HEK293 (cell line): ENCODE measurements at regions not wholly inside any gene's neighbourhood (a gene's known extent, or its start where the extent isn't known, plus 50 kb on each side); places are given as distances from the start of the nearest gene placed in this dataset.
"Not testable (repeated sequence)": the region's sequence is repeated elsewhere in the genome, so short reads cannot be mapped to it uniquely, and the experiment has no call there.

Source experiments
- CTCF ChIA-PET: fragments of 350-600 bp; formaldehyde crosslinking; extraction: SDS; loops from one replicate; lab custom pipeline; 2021; ENCODE audit warnings: antibody characterized with exemption; lab: Yijun Ruan, JAX
- POLR2A ChIA-PET: fragments of 300-600 bp; formaldehyde crosslinking; extraction: SDS; loops from one replicate; lab custom pipeline; 2020; ENCODE audit warnings: antibody characterized with exemption, inconsistent platforms; lab: Yijun Ruan, JAX
- H3K27ac ChIP-seq: fragments of 200-500 bp; sonication (Bioruptor generic); 2 replicates; pipeline ENCODE4 v1.5.1; 2014; ENCODE audit warnings: low read depth, low read length, control low read depth, inconsistent platforms; ENCODE audit errors: extremely low read depth
- H3K36me3 ChIP-seq, 2 experiments: fragments of 200-500 bp in 1 of 2; sonication (Bioruptor generic) in 1 of 2; 1 replicate in 1 of 2; 2 replicates in 1 of 2; pipeline ENCODE4 v1.5.1; 2014 to 2017; ENCODE audit warnings: inconsistent platforms in 2 of 2, low read length in 2 of 2; ENCODE audit not compliant: control insufficient read depth in 2 of 2, insufficient read depth in 1 of 2
- H3K4me1 ChIP-seq: fragments of 200-500 bp; sonication (Bioruptor generic); 2 replicates; pipeline ENCODE4 v1.5.1; 2014; ENCODE audit warnings: mild to moderate bottlenecking, low read length, inconsistent platforms; ENCODE audit not compliant: control insufficient read depth, insufficient read depth
- H3K4me3 ChIP-seq: 2 replicates; pipeline ENCODE4 v1.5.1; 2011; ENCODE audit warnings: low read depth, mild to moderate bottlenecking, control low read depth, low read length, moderate library complexity
- H3K9me3 ChIP-seq: fragments of 200-500 bp; sonication (Bioruptor generic); 2 replicates; pipeline ENCODE4 v1.5.1; 2014; ENCODE audit warnings: low read depth, low read length, inconsistent platforms; ENCODE audit not compliant: control insufficient read depth, insufficient read depth
- BCL11A ChIP-seq: fragments of 450-650 bp; formaldehyde crosslinking; IDR thresholded peaks from 2 replicates; pipeline ENCODE4 v1.5.1; 2016; ENCODE audit warnings: low read depth, missing biosample characterization, missing genetic modification characterization
- ELK4 ChIP-seq: IDR thresholded peaks from 2 replicates; pipeline ENCODE4 v1.6.1; 2011; ENCODE audit warnings: mild to moderate bottlenecking, low read depth, low read length, borderline replicate concordance
- GLIS1 ChIP-seq: fragments of 450-650 bp; formaldehyde crosslinking; IDR thresholded peaks from 2 replicates; pipeline ENCODE4 v1.5.1; 2016; ENCODE audit warnings: missing biosample characterization, missing genetic modification characterization
- HIC1 ChIP-seq: fragments of 450-650 bp; formaldehyde crosslinking; IDR thresholded peaks from 2 replicates; pipeline ENCODE4 v1.5.1; 2016; ENCODE audit warnings: missing biosample characterization, missing genetic modification characterization
- KLF16 ChIP-seq: fragments of 450-650 bp; formaldehyde crosslinking; IDR thresholded peaks from 2 replicates; pipeline ENCODE4 v1.5.1; 2017; ENCODE audit warnings: missing biosample characterization, missing genetic modification characterization
- MYNN ChIP-seq: fragments of 450-650 bp; formaldehyde crosslinking; IDR thresholded peaks from 2 replicates; pipeline ENCODE4 v1.5.1; 2016; ENCODE audit warnings: missing biosample characterization, missing genetic modification characterization, borderline replicate concordance
- SCRT2 ChIP-seq: fragments of 450-650 bp; formaldehyde crosslinking; IDR thresholded peaks from 2 replicates; pipeline ENCODE4 v1.5.1; 2016; ENCODE audit warnings: missing biosample characterization, missing genetic modification characterization
- ZBTB8A ChIP-seq: fragments of 450-650 bp; formaldehyde crosslinking; IDR thresholded peaks from 2 replicates; pipeline ENCODE4 v1.5.1; 2016; ENCODE audit warnings: missing biosample characterization, missing genetic modification characterization
- ZEB2 ChIP-seq: fragments of 450-650 bp; formaldehyde crosslinking; IDR thresholded peaks from 2 replicates; pipeline ENCODE4 v1.5.1; 2016; ENCODE audit warnings: missing biosample characterization, missing genetic modification characterization
- ZNF10 ChIP-seq: fragments of 450-650 bp; formaldehyde crosslinking; IDR thresholded peaks from 2 replicates; pipeline ENCODE4 v1.5.1; 2017; ENCODE audit warnings: missing biosample characterization, missing genetic modification characterization
- ZNF112 ChIP-seq: fragments of 450-650 bp; formaldehyde crosslinking; IDR thresholded peaks from 2 replicates; pipeline ENCODE4 v1.5.0; 2017; ENCODE audit warnings: missing biosample characterization, missing genetic modification characterization
- ZNF133 ChIP-seq: fragments of 450-650 bp; formaldehyde crosslinking; IDR thresholded peaks from 2 replicates; pipeline ENCODE4 v1.5.1; 2016; ENCODE audit warnings: missing biosample characterization, missing genetic modification characterization
- ZNF202 ChIP-seq: fragments of 450-650 bp; formaldehyde crosslinking; IDR thresholded peaks from 2 replicates; pipeline ENCODE4 v1.5.1; 2016; ENCODE audit warnings: missing biosample characterization, missing genetic modification characterization, borderline replicate concordance
- ZNF211 ChIP-seq: fragments of 450-650 bp; formaldehyde crosslinking; IDR thresholded peaks from 2 replicates; pipeline ENCODE4 v1.5.1; 2016; ENCODE audit warnings: low read depth, missing biosample characterization, missing genetic modification characterization
- ZNF23 ChIP-seq: fragments of 450-650 bp; formaldehyde crosslinking; IDR thresholded peaks from 2 replicates; pipeline ENCODE4 v1.5.1; 2016; ENCODE audit warnings: missing biosample characterization, missing genetic modification characterization, borderline replicate concordance
- ZNF302 ChIP-seq: fragments of 450-650 bp; formaldehyde crosslinking; IDR thresholded peaks from 2 replicates; pipeline ENCODE4 v1.5.1; 2016; ENCODE audit warnings: missing biosample characterization, missing genetic modification characterization, low read depth
- ZNF335 ChIP-seq: fragments of 450-650 bp; formaldehyde crosslinking; conservative IDR thresholded peaks from 2 replicates; pipeline ENCODE4 v1.5.1; 2016; ENCODE audit warnings: missing biosample characterization, missing genetic modification characterization
- ZNF341 ChIP-seq: fragments of 450-650 bp; formaldehyde crosslinking; IDR thresholded peaks from 2 replicates; pipeline ENCODE4; 2016; ENCODE audit warnings: low read depth, missing biosample characterization, missing genetic modification characterization
- ZNF398 ChIP-seq: fragments of 450-650 bp; formaldehyde crosslinking; IDR thresholded peaks from 2 replicates; pipeline ENCODE4 v1.5.1; 2017; ENCODE audit warnings: missing biosample characterization, missing genetic modification characterization
- ZNF548 ChIP-seq: fragments of 450-650 bp; formaldehyde crosslinking; IDR thresholded peaks from 2 replicates; pipeline ENCODE4 v1.5.1; 2016; ENCODE audit warnings: missing biosample characterization, missing genetic modification characterization
- ZNF610 ChIP-seq: fragments of 450-650 bp; formaldehyde crosslinking; IDR thresholded peaks from 2 replicates; pipeline ENCODE4 v1.5.1; 2016; ENCODE audit warnings: missing biosample characterization, missing genetic modification characterization, borderline replicate concordance
- ZNF623 ChIP-seq: fragments of 450-650 bp; formaldehyde crosslinking; IDR thresholded peaks from 2 replicates; pipeline ENCODE4 v1.5.1; 2016; ENCODE audit warnings: missing biosample characterization, missing genetic modification characterization
- ZNF624 ChIP-seq: fragments of 450-650 bp; formaldehyde crosslinking; IDR thresholded peaks from 2 replicates; pipeline ENCODE4 v1.5.1; 2017; ENCODE audit warnings: missing biosample characterization, missing genetic modification characterization
- ZNF692 ChIP-seq: fragments of 450-650 bp; formaldehyde crosslinking; IDR thresholded peaks from 2 replicates; pipeline ENCODE4 v1.5.1; 2016; ENCODE audit warnings: missing biosample characterization, missing genetic modification characterization
- ZNF704 ChIP-seq: fragments of 450-650 bp; formaldehyde crosslinking; IDR thresholded peaks from 2 replicates; pipeline ENCODE4 v1.5.1; 2016; ENCODE audit warnings: missing biosample characterization, missing genetic modification characterization
- ZSCAN23 ChIP-seq: fragments of 450-650 bp; formaldehyde crosslinking; IDR thresholded peaks from 2 replicates; pipeline ENCODE4 v1.5.1; 2016; ENCODE audit warnings: missing biosample characterization, missing genetic modification characterization

- TF ChIP-seq HIC1 (tag by site-specific recombination) (no peak), ZNF23 (tag by site-specific recombination) (no peak), ZNF610 (tag by site-specific recombination) (no peak), GLIS1 (tag by site-specific recombination) (no peak), ZBTB8A (tag by site-specific recombination) (no peak), ZNF341 (no peak), ZNF211 (tag by site-specific recombination) (no peak), BCL11A (tag by site-specific recombination) (no peak), ZNF335 (tag by site-specific recombination) (no peak)
- TF ChIP-seq, all 188 proteins: peak for 0
- ChIA-PET CTCF (no interaction called here), POLR2A (no interaction called here)
Observed at GRCh38 chr2:56589835-56590234, 406.0 kb downstream of the CCDC85A start.

GRCh38 chr2:56590611-56591010, 406.8 kb downstream of the CCDC85A start:
- H3K27ac ChIP-seq: no peak overlapping the region
- TF ChIP-seq ZNF398 (tag by site-specific recombination) (no peak), SCRT2 (tag by site-specific recombination) (no peak), ZNF692 (tag by site-specific recombination) (no peak), MYNN (tag by site-specific recombination) (no peak), ZNF623 (no peak), ZNF133 (tag by site-specific recombination) (no peak), ZNF202 (tag by site-specific recombination) (no peak), ELK4 (no peak), ZNF548 (tag by site-specific recombination) (no peak), ZSCAN23 (tag by site-specific recombination) (no peak), ZNF10 (tag by site-specific recombination) (no peak), ZNF704 (tag by site-specific recombination) (no peak), ZNF624 (no peak), ZEB2 (tag by site-specific recombination) (no peak), GLIS1 (tag by site-specific recombination) (no peak), ZNF112 (tag by site-specific recombination) (no peak), ZNF302 (tag by site-specific recombination) (no peak), KLF16 (no peak)
- H3K36me3 ChIP-seq: no peaks in the 10 kb centered on the region
- no peaks in the 10 kb centered on the region for H3K9me3 ChIP-seq
- H3K4me3 ChIP-seq: no peak overlapping the region
- ChIA-PET POLR2A (no interaction called here), CTCF (no interaction called here)
- no peaks in the 10 kb centered on the region for H3K4me1 ChIP-seq

More at GRCh38 chr2:56589835-56590234, 406.0 kb downstream of the CCDC85A start:
- Histone ChIP-seq H3K36me3 (no peaks in the 10 kb centered on the region), H3K4me1 (no peaks in the 10 kb centered on the region), H3K4me3 (no peak overlapping the region), H3K9me3 (no peaks in the 10 kb centered on the region), H3K27ac (no peak overlapping the region)

- H3K4me1 ChIP-seq, POLR2A ChIA-PET, CTCF ChIA-PET, H3K27ac ChIP-seq, H3K9me3 ChIP-seq, H3K4me3 ChIP-seq, H3K36me3 ChIP-seq: not testable (repeated sequence)
Observed at GRCh38 chr2:56606086-56606485, 422.3 kb downstream of the CCDC85A start.
